Ramos (cell line): ENCODE measurements at regions not wholly inside any gene's neighbourhood (a gene's known extent, or its start where the extent isn't known, plus 50 kb on each side); places are given as distances from the start of the nearest gene placed in this dataset.
"Not testable (repeated sequence)": the region's sequence is repeated elsewhere in the genome, so short reads cannot be mapped to it uniquely, and the experiment has no call there.

Experiments used
- in situ Hi-C: fragments of 300-500 bp; cut with MboI; formaldehyde crosslinking; loops from one replicate; pipeline ENCODE4 v1.14.3; 2022; ENCODE audit warnings: low sequenced_read_pairs; ENCODE audit not compliant: unreplicated experiment

DNA sequence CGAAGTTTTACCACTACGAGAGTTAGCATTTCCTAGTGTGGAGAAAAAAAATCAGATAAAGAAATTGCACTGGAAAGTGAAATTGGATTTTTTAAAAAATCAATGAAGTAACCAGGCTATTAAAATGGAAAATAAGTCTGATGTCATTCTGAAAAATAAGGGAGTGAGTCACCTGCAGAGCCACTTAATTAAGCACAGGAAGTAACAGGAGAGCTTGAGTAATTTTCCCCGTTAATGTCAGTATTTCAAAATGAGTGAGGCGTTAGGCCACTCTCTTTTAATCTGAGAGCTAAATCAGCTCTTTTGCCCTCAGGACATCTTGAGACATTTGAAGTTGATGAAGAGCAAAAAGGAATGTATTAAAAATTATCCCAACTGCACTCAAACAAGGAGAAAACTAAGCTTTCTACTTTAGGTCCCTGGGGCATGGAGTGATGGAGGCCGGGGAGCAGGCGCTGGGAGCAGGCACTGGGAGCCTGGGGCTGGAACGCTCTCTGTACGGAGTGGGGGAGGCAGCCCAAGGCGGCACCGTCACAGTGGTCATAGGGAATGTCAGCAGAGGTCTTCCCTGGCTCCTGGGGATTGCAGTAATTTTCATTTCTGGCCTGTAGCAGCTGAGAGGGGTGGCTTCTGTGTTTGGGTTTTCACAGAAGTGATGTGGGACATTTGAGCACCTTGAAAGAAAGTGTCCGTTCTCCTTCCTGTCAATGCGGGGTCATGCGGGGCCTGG, 194.6 kb downstream of the BCL2L11 start:
- in situ Hi-C loops: not testable (repeated sequence)

- in situ Hi-C loops: not testable (repeated sequence)
Observed at GRCh38 chr2:111316221-111316741, 195.6 kb downstream of the BCL2L11 start.

DNA sequence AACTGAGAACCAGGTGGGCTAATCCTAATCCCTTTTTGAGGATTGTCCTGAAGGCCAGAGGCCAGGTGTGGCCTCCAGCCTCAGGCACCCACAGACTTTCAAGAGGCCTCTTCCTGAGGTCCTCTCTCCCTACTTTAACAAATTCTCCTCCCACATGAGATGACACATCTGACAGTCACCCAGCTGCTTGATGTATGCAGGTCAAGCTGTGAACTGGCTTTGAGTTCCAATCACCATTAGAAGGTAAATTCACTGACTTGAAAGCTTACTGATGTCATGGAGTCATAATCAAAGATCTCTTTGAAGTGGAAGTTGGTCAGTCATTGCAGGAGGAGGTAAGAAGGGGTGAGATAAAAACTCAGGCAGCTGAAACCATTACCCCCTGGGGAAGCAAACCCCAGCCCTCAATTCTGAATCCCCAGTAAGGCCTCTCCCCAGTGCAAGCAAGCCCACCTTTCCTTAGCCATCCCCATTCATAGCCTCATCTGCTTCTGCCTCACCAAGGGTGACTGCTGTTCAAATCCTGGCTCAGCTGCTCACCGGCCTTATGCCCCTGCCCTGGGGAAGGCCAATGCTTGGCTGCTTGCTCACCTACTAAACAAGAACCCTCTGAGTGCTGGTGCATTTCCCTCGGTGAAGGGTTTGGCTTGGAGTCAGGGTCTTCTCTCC, 196.3 kb downstream of the BCL2L11 start:
- in situ Hi-C loops: not testable (repeated sequence)

- in situ Hi-C loops: not testable (repeated sequence)
Observed at GRCh38 chr2:111319552-111319951, 198.8 kb downstream of the BCL2L11 start.

GRCh38 chr2:111320264-111320663, 199.6 kb downstream of the BCL2L11 start:
- in situ Hi-C loops: not testable (repeated sequence)

- in situ Hi-C loops: not testable (repeated sequence)
Observed at GRCh38 chr2:111320965-111321364, 200.3 kb downstream of the BCL2L11 start.

GRCh38 chr2:111323384-111323783, 202.7 kb downstream of the BCL2L11 start:
- in situ Hi-C loops: not testable (repeated sequence)

DNA sequence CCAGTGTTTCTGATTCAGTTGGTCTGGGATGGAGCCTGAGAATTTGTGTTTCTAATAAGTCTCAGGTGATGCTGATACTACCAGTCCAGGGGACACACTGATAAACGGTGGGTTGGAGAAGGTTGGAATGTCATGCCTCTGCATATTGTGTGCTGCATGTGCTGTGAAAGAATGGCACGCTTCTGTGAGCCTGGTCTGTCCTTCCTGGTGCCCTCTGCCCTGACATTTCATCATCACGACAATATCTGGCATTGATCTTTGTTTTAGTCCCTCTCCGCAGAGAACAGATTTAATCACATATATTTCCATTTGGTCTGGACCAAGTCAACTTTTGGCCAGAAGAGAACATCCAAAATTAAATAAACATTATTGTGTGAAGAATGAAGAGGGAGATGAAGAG, 207.0 kb downstream of the BCL2L11 start:
- in situ Hi-C loops: not testable (repeated sequence)

GRCh38 chr2:111329309-111329708, 208.6 kb downstream of the BCL2L11 start:
- in situ Hi-C loops: not testable (repeated sequence)

GRCh38 chr2:111331099-111331724, 210.5 kb downstream of the BCL2L11 start:
- in situ Hi-C loops: not testable (repeated sequence)

DNA sequence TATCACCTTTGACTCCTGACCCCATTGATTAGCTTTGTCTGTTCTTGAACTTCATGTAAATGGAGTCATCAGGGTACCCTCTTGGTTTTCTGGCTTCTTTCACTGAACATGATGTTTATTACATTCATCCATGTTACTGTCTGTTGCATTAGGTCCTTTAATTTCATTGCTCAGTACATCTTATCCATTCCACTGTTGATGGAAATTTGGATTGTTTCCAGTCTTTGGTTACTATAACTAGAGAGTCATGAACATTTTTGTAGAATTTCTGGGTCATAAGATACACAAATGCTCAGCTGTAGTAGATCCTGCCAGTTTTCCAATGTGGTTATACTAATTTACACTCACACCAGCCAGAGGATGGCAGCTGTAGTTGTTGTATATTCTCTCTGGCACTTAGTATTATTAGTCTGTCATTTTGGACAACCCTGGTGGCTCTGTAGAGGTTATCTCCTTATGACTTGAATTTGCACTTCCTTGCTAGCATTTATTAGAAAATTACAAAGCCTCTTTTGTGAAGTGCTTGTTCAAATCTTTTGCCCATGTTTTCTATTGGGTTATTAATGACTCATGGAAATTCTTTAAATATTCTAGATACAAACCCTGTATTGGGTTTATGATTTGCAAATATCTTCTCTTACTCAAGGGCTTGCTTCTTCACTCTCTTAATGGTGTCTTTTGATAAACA, 214.7 kb downstream of the BCL2L11 start:
- in situ Hi-C loops: not testable (repeated sequence)

- in situ Hi-C loops: not testable (repeated sequence)
Observed at GRCh38 chr2:111338474-111338873, 217.8 kb downstream of the BCL2L11 start.

- in situ Hi-C loops: not testable (repeated sequence)
Observed at GRCh38 chr2:111339476-111339875, 218.8 kb downstream of the BCL2L11 start.

- in situ Hi-C loops: not testable (repeated sequence)
Observed at GRCh38 chr2:111344590-111344989, 223.9 kb downstream of the BCL2L11 start.

GRCh38 chr2:111345439-111345838, 224.7 kb downstream of the BCL2L11 start:
- in situ Hi-C loops: not testable (repeated sequence)

DNA sequence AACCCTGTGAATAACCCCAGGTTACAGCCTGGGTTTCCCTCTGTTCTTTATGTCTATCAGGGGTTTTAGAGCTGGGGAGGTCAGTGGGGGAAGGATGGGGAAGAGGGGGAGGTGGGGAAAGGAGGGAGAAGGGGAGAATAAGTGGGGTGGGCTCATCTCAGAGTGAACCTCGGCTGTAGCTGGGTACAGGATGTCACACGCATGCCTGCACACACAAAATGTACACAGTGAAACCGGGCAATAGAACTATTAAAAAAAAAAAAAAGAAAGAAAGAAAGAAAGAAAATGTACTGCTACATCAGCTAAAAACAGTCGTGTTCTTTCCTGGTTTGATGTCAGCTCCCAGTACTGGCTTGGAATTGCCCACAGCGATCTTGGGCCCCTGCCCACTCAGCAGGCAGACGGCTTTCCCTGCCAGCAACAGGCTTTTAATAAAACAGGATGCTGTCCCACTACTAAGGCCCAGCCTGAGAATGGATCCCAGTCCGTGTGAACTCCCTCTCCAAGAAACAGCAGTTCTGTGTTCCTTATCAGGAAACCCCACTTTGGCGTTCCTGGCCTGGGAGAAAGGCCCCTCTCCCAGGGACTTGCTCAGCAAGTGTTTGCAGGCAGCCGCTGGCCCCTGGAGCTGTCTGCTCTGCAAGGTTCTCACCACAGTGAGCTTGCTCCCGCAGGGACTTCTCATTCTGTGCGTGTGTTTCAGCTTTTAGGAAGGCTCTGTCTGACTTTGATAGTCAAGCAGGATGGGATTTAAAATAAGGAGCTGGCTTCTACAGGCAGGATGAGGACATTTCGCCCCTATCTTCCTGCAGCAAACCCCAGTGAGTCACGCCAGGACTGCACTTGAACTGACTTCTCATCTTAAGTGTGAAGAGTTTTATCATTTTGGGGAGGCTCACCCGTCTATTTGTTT, 225.6 kb downstream of the BCL2L11 start:
- in situ Hi-C loops: not testable (repeated sequence)

DNA sequence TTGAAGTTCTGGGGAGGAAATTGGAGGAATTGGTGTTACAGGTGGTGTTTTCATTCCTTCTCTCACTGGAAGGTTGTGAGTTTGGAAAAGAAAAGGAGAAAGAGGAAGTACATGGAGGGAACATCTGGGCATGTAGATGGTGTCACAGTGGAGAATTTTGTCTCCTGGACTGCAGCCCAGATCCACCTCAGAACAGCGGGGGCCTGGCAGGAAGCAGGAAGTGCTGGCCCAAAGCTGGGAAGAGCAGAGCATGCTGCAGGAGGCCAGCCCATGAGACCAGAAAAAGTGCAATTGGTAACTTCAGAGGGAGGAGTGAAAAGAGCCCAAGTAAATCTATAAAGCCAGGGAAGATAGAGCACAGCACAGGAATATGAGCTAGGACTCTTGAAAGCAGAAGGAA, 227.0 kb downstream of the BCL2L11 start:
- in situ Hi-C loops: not testable (repeated sequence)

GRCh38 chr2:111348316-111348715, 227.6 kb downstream of the BCL2L11 start:
- in situ Hi-C loops: not testable (repeated sequence)

GRCh38 chr2:111355022-111355817, 234.5 kb downstream of the BCL2L11 start:
- in situ Hi-C loops: not testable (repeated sequence)
